Calu3 (cell line): ENCODE measurements at regions not wholly inside any gene's neighbourhood (a gene's known extent, or its start where the extent isn't known, plus 50 kb on each side); places are given as distances from the start of the nearest gene placed in this dataset.

Source experiments
- BruUV-seq: library from RNA; stranded (reverse); fragments of 400-500 nt; replicated peaks from 2 replicates; lab custom pipeline; 2021; lab: Mats Ljungman, UMichigan
- CTCF ChIA-PET: fragments of 300-600 bp; sonication (Branson Sonifier 250); formaldehyde crosslinking; loops from one replicate; lab custom pipeline; 2022; ENCODE audit warnings: antibody characterized with exemption; lab: Charles Lee
- DNase-seq: peaks from one replicate; pipeline ENCODE4 v3.0.0; 2022
- H3K27ac Mint-ChIP-seq: one replicate; pipeline ENCODE4 v1.8.0; 2022; ENCODE audit warnings: mixed read lengths; ENCODE audit not compliant: unreplicated experiment
- H3K27me3 Mint-ChIP-seq: one replicate; pipeline ENCODE4 v1.8.0; 2022; ENCODE audit warnings: mixed read lengths; ENCODE audit not compliant: unreplicated experiment
- H3K36me3 Mint-ChIP-seq: one replicate; pipeline ENCODE4 v1.8.0; 2022; ENCODE audit warnings: mild to moderate bottlenecking, moderate library complexity, mixed read lengths; ENCODE audit not compliant: insufficient read depth, unreplicated experiment
- H3K4me1 Mint-ChIP-seq: one replicate; pipeline ENCODE4 v1.8.0; 2022; ENCODE audit warnings: mild to moderate bottlenecking, low read depth, mixed read lengths; ENCODE audit not compliant: unreplicated experiment
- H3K4me3 Mint-ChIP-seq: one replicate; pipeline ENCODE4 v1.8.0; 2022; ENCODE audit warnings: mild to moderate bottlenecking, low read depth, moderate library complexity, mixed read lengths; ENCODE audit not compliant: unreplicated experiment
- H3K9me3 Mint-ChIP-seq: one replicate; pipeline ENCODE4 v1.8.0; 2022; ENCODE audit warnings: low read depth, mixed read lengths; ENCODE audit not compliant: unreplicated experiment
- intact Hi-C: fragments of 100-400 bp; cut with micrococcal nuclease; formaldehyde crosslinking; loops from one replicate; pipeline ENCODE4 v1.10.0; 2022; ENCODE audit not compliant: unreplicated experiment
- TF ChIP-seq, protein P1 (sequence below): fragments of 200-600 bp; IDR thresholded peaks from one replicate; pipeline ENCODE4 v1.8.0; 2022; ENCODE audit warnings: antibody characterized with exemption; ENCODE audit not compliant: unreplicated experiment

DNA sequence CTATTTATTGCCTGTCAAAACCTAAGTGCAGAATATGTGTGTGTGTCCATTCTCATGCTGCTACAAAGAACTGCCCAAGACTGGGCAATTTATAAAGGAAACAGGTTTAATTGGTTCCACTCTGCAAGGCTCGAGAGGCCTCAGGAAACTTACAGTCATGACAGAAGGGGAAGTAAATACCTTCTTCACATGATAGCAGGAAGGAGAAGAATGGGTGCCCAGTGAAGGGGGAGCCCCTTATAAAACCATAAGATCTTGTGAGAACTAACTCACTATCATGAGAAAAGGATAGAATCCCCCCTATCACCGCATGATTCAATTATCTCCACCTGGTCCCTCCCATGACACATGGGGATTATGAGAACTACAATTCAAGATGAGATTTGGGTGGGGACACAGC is 300.7 kb upstream of the SNX7 start:
- no peak for DNase-seq
- H3K27ac Mint-ChIP-seq = no peak overlapping the region
- H3K9me3 Mint-ChIP-seq = peaks cover 7% of the 10 kb centered on the region
- BruUV-seq = no TSS peak
- TF ChIP-seq, protein P1, sequence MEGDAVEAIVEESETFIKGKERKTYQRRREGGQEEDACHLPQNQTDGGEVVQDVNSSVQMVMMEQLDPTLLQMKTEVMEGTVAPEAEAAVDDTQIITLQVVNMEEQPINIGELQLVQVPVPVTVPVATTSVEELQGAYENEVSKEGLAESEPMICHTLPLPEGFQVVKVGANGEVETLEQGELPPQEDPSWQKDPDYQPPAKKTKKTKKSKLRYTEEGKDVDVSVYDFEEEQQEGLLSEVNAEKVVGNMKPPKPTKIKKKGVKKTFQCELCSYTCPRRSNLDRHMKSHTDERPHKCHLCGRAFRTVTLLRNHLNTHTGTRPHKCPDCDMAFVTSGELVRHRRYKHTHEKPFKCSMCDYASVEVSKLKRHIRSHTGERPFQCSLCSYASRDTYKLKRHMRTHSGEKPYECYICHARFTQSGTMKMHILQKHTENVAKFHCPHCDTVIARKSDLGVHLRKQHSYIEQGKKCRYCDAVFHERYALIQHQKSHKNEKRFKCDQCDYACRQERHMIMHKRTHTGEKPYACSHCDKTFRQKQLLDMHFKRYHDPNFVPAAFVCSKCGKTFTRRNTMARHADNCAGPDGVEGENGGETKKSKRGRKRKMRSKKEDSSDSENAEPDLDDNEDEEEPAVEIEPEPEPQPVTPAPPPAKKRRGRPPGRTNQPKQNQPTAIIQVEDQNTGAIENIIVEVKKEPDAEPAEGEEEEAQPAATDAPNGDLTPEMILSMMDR = no peak
- H3K36me3 Mint-ChIP-seq = no peaks in the 10 kb centered on the region
- CTCF ChIA-PET = no interaction called here
- H3K4me3 Mint-ChIP-seq = no peak overlapping the region
- no peaks in the 10 kb centered on the region for H3K27me3 Mint-ChIP-seq
- H3K4me1 Mint-ChIP-seq = peaks cover under 1% of the 10 kb centered on the region
- intact Hi-C loops = no loop called here

DNA sequence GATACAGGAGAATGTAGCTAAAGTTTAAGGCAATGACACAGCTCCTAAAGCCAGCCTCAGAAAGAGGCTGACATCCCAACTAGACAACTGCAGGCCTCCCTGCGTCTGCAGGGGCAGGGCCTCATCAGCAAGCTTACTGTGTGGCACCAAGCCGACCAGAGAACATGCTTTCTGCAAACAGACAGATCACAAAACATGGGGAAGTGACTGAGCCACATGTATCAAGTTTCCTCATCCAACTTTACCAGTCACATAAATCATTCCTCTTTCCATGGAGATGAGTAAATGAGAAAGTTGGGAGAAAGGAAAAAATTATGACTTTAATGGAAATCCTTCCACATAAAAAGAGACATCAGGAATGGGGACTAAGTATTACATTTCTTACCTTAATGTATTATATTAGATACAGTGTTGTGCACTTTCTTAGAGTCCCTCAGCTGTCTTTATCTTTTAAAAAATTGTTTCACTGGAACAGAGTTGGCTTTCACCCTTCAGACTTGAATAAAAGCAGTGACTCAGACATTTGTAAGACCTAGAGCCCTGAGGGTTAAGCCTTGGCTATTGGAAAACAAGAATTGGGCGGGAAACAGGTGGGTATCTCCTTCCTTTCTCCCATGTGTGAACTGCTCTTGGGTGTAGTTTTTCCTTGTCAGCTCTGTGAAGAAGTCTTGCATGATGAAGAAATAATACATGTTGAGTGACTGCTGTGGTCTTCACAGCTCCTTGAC is 305.7 kb upstream of the SNX7 start:
- H3K4me3 Mint-ChIP-seq = no peak overlapping the region
- CTCF ChIA-PET = interaction anchor here (0.6 kb wide), 1 partner anchor 366 kb away, joined by 3 read pairs; no protein-coding TSS in a partner anchor
- intact Hi-C loops = no loop called here

GRCh38 chr1:98352378-98352777 is 309.1 kb upstream of the SNX7 start:
- intact Hi-C loops = no loop called here
- TF ChIP-seq, protein P1 = no peak
- DNase-seq = no peak
- Mint-ChIP-seq H3K36me3 (no peaks in the 10 kb centered on the region), H3K4me3 (no peak overlapping the region), H3K27me3 (no peaks in the 10 kb centered on the region), H3K9me3 (no peaks in the 10 kb centered on the region), H3K27ac (no peak overlapping the region), H3K4me1 (peaks cover 12% of the 10 kb centered on the region)
- BruUV-seq = no TSS peak
- CTCF ChIA-PET = no interaction called here

More for the DNA sequence above, 305.7 kb upstream of the SNX7 start:
- H3K36me3 Mint-ChIP-seq = no peaks in the 10 kb centered on the region
- TF ChIP-seq, protein P1 = no peak
- no TSS peak for BruUV-seq
- DNase-seq = no peak
- H3K4me1 Mint-ChIP-seq = peaks cover 12% of the 10 kb centered on the region
- H3K27me3 Mint-ChIP-seq = no peaks in the 10 kb centered on the region
- no peaks in the 10 kb centered on the region for H3K9me3 Mint-ChIP-seq
- no peak overlapping the region for H3K27ac Mint-ChIP-seq

DNA sequence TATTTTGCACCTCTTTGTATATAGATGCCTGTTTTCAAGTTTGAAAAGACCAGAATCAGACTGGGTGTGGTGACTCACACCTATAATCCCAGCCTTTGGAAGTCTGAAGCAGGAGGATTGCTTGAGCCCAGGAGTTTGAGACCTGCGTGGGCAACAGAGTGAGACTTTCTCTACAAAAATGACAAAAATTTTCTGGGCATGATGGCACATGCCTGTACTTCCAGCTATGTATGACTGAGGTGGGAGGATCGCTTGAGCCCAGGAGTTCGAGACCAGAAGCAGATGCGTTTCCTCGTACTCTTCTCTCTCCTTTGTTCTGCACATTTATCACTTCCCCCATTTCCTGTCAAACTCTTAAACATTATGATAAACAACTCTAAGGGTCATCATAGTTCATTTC is 310.0 kb upstream of the SNX7 start:
- Mint-ChIP-seq H3K9me3 (no peaks in the 10 kb centered on the region), H3K4me1 (peaks cover 12% of the 10 kb centered on the region), H3K4me3 (no peak overlapping the region), H3K36me3 (no peaks in the 10 kb centered on the region), H3K27me3 (no peaks in the 10 kb centered on the region), H3K27ac (no peak overlapping the region)
- TF ChIP-seq, protein P1 = no peak
- CTCF ChIA-PET = no interaction called here
- no peak for DNase-seq
- no TSS peak for BruUV-seq
- intact Hi-C loops = no loop called here
